ENCODE measurements at regions not wholly inside any gene's neighbourhood (a gene's known extent, or its start where the extent isn't known, plus 50 kb on each side); places are given as distances from the start of the nearest gene placed in this dataset.
"Not testable (repeated sequence)": the region's sequence is repeated elsewhere in the genome, so short reads cannot be mapped to it uniquely, and the experiment has no call there.

DNA sequence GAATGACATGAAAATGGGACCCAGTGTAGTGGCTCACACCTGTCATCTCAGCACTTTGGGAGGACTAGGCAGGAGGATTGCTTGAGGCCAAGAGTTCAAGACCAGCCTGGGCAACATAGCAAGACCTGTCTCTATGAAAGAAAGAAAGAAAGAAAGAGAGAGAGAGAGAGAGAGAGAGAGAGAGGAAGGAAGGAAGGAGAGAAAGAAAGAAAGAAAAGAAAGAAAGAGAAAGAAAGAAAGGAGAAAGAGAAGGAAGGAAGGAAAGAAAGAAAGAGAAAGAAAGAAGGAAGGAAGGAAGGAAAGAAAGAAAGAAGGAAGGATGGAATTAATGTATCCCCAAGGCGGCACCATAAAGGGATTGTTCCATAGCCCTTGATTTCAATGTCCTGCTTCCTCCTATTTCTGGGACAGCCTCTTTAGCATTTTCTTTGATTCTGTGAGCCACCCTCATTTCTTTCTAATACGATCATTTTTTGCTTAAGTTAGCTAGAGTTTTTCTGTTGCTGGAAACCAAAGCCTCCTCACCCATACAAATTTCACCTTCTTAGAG is 85.4 kb upstream of the CTNNA1 start:
- TF ChIP-seq ZNF274 (IDR thresholded peaks at IDR 0.05; ENCODE audit: low read depth, low read length); YY1 (IDR thresholded peaks at IDR 0.05; ENCODE audit: insufficient read depth, insufficient read length): not testable (repeated sequence)

Measured in NT2/D1 (cell line).